ENCODE measurements at regions not wholly inside any gene's neighbourhood (a gene's known extent, or its start where the extent isn't known, plus 50 kb on each side); places are given as distances from the start of the nearest gene placed in this dataset.

DNA sequence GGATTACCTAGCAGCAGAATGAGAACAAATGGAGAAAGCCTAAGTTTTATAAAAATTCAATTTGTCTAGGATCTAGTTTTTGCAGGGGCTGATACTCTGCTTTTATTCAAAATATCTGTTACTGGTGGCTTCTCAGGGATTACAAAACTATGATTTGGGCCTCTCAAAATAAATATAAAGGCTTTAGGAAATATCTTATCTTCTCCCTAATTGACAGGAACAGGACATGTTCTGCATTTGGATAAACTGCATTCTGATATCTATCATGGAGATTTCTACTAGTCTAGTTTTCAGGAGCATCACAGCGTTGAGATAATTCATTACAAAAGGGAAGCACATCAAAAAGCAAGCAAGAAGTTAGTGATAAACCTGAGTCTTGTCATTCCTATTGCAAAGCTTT, 127.1 kb upstream of the ITGA1 start:
- intact Hi-C loops (cut with DNase I; ENCODE audit: low total_unique reads) = no loop called here
- H3K4me3 ChIP-seq (ENCODE audit: low read depth, poor library complexity, severe bottlenecking) = no peak overlapping the region
- TF ChIP-seq CTCF (IDR thresholded peaks at IDR 0.05) = no peak
- WGBS, 2 donors = 89 to 96% methylated on average over 1 of the region's 1 CpG
- DNase-seq (ENCODE audit: low spot score in 2 of 2) = no peak

GRCh38 chr5:52661903-52662595, 125.7 kb upstream of the ITGA1 start:
- whole genome bisulfite sequencing, 2 donors = 54% methylated on average over 2 of the region's 2 CpGs
- intact Hi-C loops (cut with DNase I; ENCODE audit: low total_unique reads) = no loop called here
- no peak for TF ChIP-seq POLR2A (IDR thresholded peaks at IDR 0.05)
- no peak overlapping the region for H3K4me3 ChIP-seq (ENCODE audit: low read depth, poor library complexity, severe bottlenecking)
- no peak for DNase-seq (ENCODE audit: low spot score in 2 of 2)

DNA sequence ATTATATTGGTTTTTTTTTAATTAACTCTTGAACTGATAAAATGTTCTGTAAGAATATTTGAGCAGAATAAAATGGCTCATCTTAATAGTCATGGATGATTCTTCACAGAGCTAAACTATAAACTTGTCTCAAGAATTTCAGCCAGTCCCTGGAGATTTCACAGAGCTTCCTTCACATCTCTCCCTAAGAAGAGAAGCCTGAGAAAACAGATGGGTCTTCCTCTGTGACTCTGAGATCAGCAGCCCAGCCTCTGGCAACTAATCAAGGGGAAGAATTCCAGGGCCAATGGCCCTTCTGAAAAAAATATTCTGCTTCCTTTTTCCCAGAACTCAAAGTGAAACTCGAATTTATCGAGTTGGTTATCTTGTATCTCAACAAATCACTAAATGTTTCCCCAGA, 122.2 kb upstream of the ITGA1 start:
- intact Hi-C loops (cut with DNase I; ENCODE audit: low total_unique reads) = no loop called here
- WGBS, 2 donors = 42 to 53% methylated on average over 2 of the region's 2 CpGs
- TF ChIP-seq POLR2A (IDR thresholded peaks at IDR 0.05) = no peak
- TF ChIP-seq CTCF (IDR thresholded peaks at IDR 0.05) = no peak
- no peak for DNase-seq (ENCODE audit: low spot score in 2 of 2)
- H3K4me3 ChIP-seq (ENCODE audit: low read depth, poor library complexity, severe bottlenecking) = no peak overlapping the region

DNA sequence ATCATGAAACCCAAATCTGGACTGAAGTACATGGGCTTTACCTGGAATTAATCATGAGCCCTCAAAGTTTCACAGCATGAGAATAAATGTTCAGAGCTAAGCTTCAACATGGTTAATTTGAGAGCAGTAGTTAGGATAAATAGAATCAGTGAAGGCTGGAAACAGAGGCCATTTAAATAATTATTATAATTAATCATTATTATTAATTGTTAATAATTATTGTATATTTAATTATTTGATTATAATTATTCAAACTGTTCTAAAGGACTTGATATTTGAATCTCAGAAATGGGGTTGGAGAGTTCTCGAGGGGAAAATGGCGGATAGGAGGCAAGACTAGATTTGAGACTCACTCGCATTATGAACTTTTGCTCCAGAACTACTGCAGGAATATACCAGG, 119.6 kb upstream of the ITGA1 start:
- 94 to 98% methylated on average over 3 of the region's 3 CpGs for WGBS, 2 donors
- DNase-seq (ENCODE audit: low spot score in 2 of 2) = no peak
- TF ChIP-seq CTCF (IDR thresholded peaks at IDR 0.05) (no peak), POLR2A (IDR thresholded peaks at IDR 0.05) (no peak)
- H3K4me3 ChIP-seq (ENCODE audit: low read depth, poor library complexity, severe bottlenecking) = no peak overlapping the region
- intact Hi-C loops (cut with DNase I; ENCODE audit: low total_unique reads) = no loop called here

DNA sequence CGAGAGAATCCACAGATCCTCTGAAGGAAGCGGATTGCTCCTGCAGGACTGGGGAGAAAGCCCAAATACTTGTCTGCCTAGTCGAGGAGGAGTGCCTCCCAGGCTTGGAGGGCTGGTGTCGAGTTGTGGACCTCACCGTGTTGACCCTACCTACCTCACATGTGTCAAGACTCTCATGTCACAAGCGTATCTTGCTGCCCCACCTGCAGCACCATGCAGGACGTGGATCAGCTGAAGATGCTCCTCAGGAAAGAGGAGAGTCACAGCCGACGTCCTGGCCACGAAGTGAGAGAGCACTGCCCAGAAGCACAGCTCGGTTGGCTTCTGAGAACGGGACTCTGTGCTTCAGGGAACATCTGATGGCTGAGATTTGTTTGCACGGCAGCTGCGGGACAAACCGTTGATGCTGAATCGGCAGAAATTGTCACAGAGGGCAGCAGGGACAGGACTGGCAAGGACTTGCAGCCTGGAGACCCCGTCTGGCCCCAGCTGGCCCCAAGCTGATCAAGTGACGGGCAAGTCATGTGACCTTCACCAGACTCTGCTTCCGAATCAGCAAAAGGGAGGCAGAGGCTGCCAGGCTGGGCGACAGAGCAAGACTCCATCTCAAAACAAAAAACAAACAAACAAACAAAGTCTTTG, 119.1 kb upstream of the ITGA1 start:
- TF ChIP-seq POLR2A (IDR thresholded peaks at IDR 0.05) = no peak
- no peak for TF ChIP-seq CTCF (IDR thresholded peaks at IDR 0.05)
- no peak overlapping the region for H3K4me3 ChIP-seq (ENCODE audit: low read depth, poor library complexity, severe bottlenecking)
- DNase-seq (ENCODE audit: low spot score in 2 of 2) = peak in 1 of 2 donors; percentile 79
- intact Hi-C loops (cut with DNase I; ENCODE audit: low total_unique reads) = no loop called here
- WGBS, 2 donors = 72 to 79% methylated on average over 20 of the region's 20 CpGs

- TF ChIP-seq CTCF (IDR thresholded peaks at IDR 0.05) (no peak), POLR2A (IDR thresholded peaks at IDR 0.05) (no peak)
- H3K4me3 ChIP-seq (ENCODE audit: low read depth, poor library complexity, severe bottlenecking) = no peak overlapping the region
- DNase-seq (ENCODE audit: low spot score in 2 of 2) = no peak
- intact Hi-C loops (cut with DNase I; ENCODE audit: low total_unique reads) = no loop called here
- 14 to 23% methylated on average over 1 of the region's 1 CpG for WGBS, 2 donors
Measured at GRCh38 chr5:52672459-52672858, 115.3 kb upstream of the ITGA1 start.
